Tibial artery (tissue), 4 donors: ENCODE measurements at regions not wholly inside any gene's neighbourhood (a gene's known extent, or its start where the extent isn't known, plus 50 kb on each side); places are given as distances from the start of the nearest gene placed in this dataset.

Experiments
- DNase-seq, 2 donors: peaks; one replicate each; pipeline ENCODE4 v3.0.0-alpha.2; 2019
- H3K27ac ChIP-seq, 2 donors: fragments of 200-600 bp; sonication (generic) in 1 of 2; 1 replicate in 1 of 2; 2 replicates in 1 of 2; pipeline ENCODE4 v1.5.1; 2018 to 2019; ENCODE audit warnings: mild to moderate bottlenecking in 1 of 2
- H3K27me3 ChIP-seq, 2 donors: fragments of 200-600 bp; sonication (generic) in 1 of 2; one replicate each; pipeline versions ENCODE4 v1.5.1 to v1.6.0; 2016 to 2019
- H3K36me3 ChIP-seq, 3 donors: fragments of 200-600 bp; sonication (generic) in 2 of 3; one replicate each; pipeline ENCODE4 v1.5.1; 2016 to 2019; ENCODE audit warnings: mild to moderate bottlenecking in 2 of 3
- H3K4me1 ChIP-seq, 4 donors: fragments of 200-600 bp; sonication (generic) in 2 of 4; 1 replicate in 3 of 4; 2 replicates in 1 of 4; pipeline ENCODE4 v1.5.1; 2016 to 2019
- H3K4me3 ChIP-seq, 2 donors: fragments of 200-600 bp; sonication (generic) in 1 of 2; 1 replicate in 1 of 2; 2 replicates in 1 of 2; pipeline ENCODE4 v1.5.1; 2018 to 2019; ENCODE audit warnings: mild to moderate bottlenecking in 2 of 2
- H3K9me3 ChIP-seq, 3 donors: fragments of 200-600 bp; sonication (generic) in 1 of 3; one replicate each; pipeline ENCODE4 v1.5.1; 2016 to 2019
- CTCF ChIP-seq, 2 experiments: fragments of 200-600 bp in 1 of 2; fragments of 450-650 bp in 1 of 2; IDR thresholded peaks; one replicate each; pipeline ENCODE4 v1.5.1; 2017 to 2019; ENCODE audit warnings: antibody characterized with exemption in 2 of 2, mild to moderate bottlenecking in 1 of 2, moderate library complexity in 1 of 2
- intact Hi-C: fragments of 100-400 bp; cut with DNase I; formaldehyde crosslinking; loops from one replicate; pipeline ENCODE4 v1.15.0; 2023; ENCODE audit warnings: low total_unique reads

GRCh38 chr12:19026614-19027488 is 102.7 kb upstream of the PLEKHA5 start:
- Histone ChIP-seq H3K36me3 (no peaks in the 10 kb centered on the region), H3K9me3 (no peaks in the 10 kb centered on the region), H3K4me3 (no peak overlapping the region), H3K4me1 (peaks cover 0 to 4% (median 0%) of the 10 kb centered on the region in 4 donors), H3K27ac (no peak overlapping the region), H3K27me3 (no peaks in the 10 kb centered on the region)
- no peak for TF ChIP-seq CTCF (IDR thresholded peaks at IDR 0.05)
- no peak for DNase-seq
- intact Hi-C loops, result no loop called here

DNA sequence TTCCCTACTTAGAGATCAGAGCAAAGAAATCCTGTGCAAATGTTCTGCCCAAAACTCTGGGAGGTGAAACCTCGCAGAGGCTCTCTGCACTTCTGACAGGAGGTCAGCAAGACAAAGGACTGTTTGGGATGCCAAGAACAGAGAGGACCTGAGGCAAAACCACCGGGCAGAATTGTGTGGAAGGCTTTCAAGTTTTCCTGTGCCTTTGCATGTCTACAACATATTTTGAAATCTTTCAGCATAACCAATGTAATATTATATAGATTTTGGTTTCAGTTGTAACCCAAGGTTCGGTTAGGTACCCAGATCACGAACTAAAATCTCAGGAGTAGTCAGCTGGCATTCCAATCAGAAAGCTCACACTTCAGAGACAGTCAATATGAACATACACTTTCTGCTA is 99.4 kb upstream of the PLEKHA5 start:
- Histone ChIP-seq H3K27ac (no peak overlapping the region), H3K4me1 (peaks cover 0 to 4% (median 0%) of the 10 kb centered on the region in 4 donors), H3K36me3 (no peaks in the 10 kb centered on the region), H3K9me3 (no peaks in the 10 kb centered on the region), H3K27me3 (no peaks in the 10 kb centered on the region), H3K4me3 (no peak overlapping the region)
- TF ChIP-seq CTCF (IDR thresholded peaks at IDR 0.05), result no peak
- DNase-seq, result no peak
- intact Hi-C loops, result no loop called here

GRCh38 chr12:19030603-19031002 is 98.9 kb upstream of the PLEKHA5 start:
- intact Hi-C loops, result no loop called here
- H3K27ac ChIP-seq, result no peak overlapping the region

DNA sequence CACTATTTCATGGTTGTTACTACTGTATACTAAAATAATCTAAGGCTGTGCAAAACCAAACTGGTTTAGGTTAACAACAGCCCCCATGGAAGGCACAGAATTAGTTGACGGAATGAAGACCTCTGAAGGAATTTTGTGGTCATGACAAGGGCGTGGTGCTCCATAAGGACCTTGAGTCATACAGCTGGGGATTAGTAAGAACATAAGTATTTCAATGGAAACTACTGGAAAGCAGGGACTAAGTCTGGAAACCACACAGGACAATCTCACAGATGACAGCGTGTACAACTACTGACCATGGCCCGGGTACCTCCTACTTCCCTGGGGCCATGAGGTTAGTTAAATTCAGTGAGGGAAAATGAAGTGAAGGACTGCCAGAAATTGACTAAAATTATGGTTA is 98.5 kb upstream of the PLEKHA5 start:
- no peaks in the 10 kb centered on the region for H3K27me3 ChIP-seq
- no peak overlapping the region for H3K4me3 ChIP-seq
- no peak for TF ChIP-seq CTCF (IDR thresholded peaks at IDR 0.05)
- no peaks in the 10 kb centered on the region for H3K36me3 ChIP-seq
- H3K4me1 ChIP-seq, result peaks cover 0 to 4% (median 0%) of the 10 kb centered on the region in 4 donors
- no peak for DNase-seq
- no peak overlapping the region for H3K27ac ChIP-seq
- intact Hi-C loops, result no loop called here
- H3K9me3 ChIP-seq, result no peaks in the 10 kb centered on the region

More at GRCh38 chr12:19030603-19031002, 98.9 kb upstream of the PLEKHA5 start:
- TF ChIP-seq CTCF (IDR thresholded peaks at IDR 0.05), result no peak
- H3K4me1 ChIP-seq, result peaks cover 0 to 4% (median 0%) of the 10 kb centered on the region in 4 donors
- H3K36me3 ChIP-seq, result no peaks in the 10 kb centered on the region
- H3K9me3 ChIP-seq, result no peaks in the 10 kb centered on the region
- no peak overlapping the region for H3K4me3 ChIP-seq
- DNase-seq, result no peak
- no peaks in the 10 kb centered on the region for H3K27me3 ChIP-seq

- no peak for DNase-seq
- H3K9me3 ChIP-seq, result no peaks in the 10 kb centered on the region
- TF ChIP-seq CTCF (IDR thresholded peaks at IDR 0.05), result no peak
- H3K4me3 ChIP-seq, result no peak overlapping the region
- intact Hi-C loops, result no loop called here
- no peaks in the 10 kb centered on the region for H3K27me3 ChIP-seq
- peaks cover 0 to 4% (median 0%) of the 10 kb centered on the region in 4 donors for H3K4me1 ChIP-seq
- no peaks in the 10 kb centered on the region for H3K36me3 ChIP-seq
- H3K27ac ChIP-seq, result no peak overlapping the region
Observed at GRCh38 chr12:19032826-19033225, 96.7 kb upstream of the PLEKHA5 start.
